ENCODE measurements at regions not wholly inside any gene's neighbourhood (a gene's known extent, or its start where the extent isn't known, plus 50 kb on each side); places are given as distances from the start of the nearest gene placed in this dataset.

GRCh38 chr7:156173346-156173745 is 361.1 kb upstream of the SHH start:
- no peak for TF ChIP-seq REST (IDR thresholded peaks at IDR 0.05; ENCODE audit: insufficient read depth in 1 of 2, low read depth in 2 of 2, low read length in 1 of 2)
- no peak for TF ChIP-seq CTCF (IDR thresholded peaks at IDR 0.05)
- no peak for TF ChIP-seq TCF7L2 (IDR thresholded peaks at IDR 0.05; ENCODE audit: low read depth, low read length)
- no peak for TF ChIP-seq POLR2AphosphoS5 (IDR thresholded peaks at IDR 0.05; ENCODE audit: low read depth, low read length)
- TF ChIP-seq SIN3A (IDR thresholded peaks at IDR 0.05; ENCODE audit: borderline replicate concordance, insufficient read depth, low read depth, low read length): no peak
- Histone ChIP-seq H3K4me1 (ENCODE audit: control insufficient read depth, insufficient read depth, low read length) (no peaks in the 10 kb centered on the region), H3K36me3 (ENCODE audit: control insufficient read depth, insufficient read depth, low read length) (no peaks in the 10 kb centered on the region), H3K4me3 (ENCODE audit: low read depth in 2 of 2, low read length in 2 of 2) (no peak overlapping the region), H3K9me3 (ENCODE audit: control insufficient read depth, insufficient read depth, low read depth, low read length) (no peaks in the 10 kb centered on the region), H3K27me3 (ENCODE audit: control insufficient read depth, insufficient read depth, low read length) (no peaks in the 10 kb centered on the region), H3K27ac (ENCODE audit: low read length) (no peak overlapping the region)
- in situ Hi-C loops (cut with HindIII; ENCODE audit: low pct_unique_long_range_greater_than_20kb, low sequenced_read_pairs) (no loop called here), intact Hi-C loops (cut with micrococcal nuclease; ENCODE audit: unreplicated experiment) (no loop called here)
- DNase-seq (ENCODE audit: low read depth, low spot score) (no peak), ATAC-seq (no peak)
- ChIA-PET CTCF (no interaction called here), POLR2A (no interaction called here)
- no TSS peak for BruUV-seq (replicated peaks)

GRCh38 chr7:156172638-156173037 is 360.4 kb upstream of the SHH start:
- Histone ChIP-seq H3K36me3 (ENCODE audit: control insufficient read depth, insufficient read depth, low read length) (no peaks in the 10 kb centered on the region), H3K4me1 (ENCODE audit: control insufficient read depth, insufficient read depth, low read length) (no peaks in the 10 kb centered on the region), H3K27me3 (ENCODE audit: control insufficient read depth, insufficient read depth, low read length) (no peaks in the 10 kb centered on the region), H3K4me3 (ENCODE audit: low read depth in 2 of 2, low read length in 2 of 2) (no peak overlapping the region), H3K9me3 (ENCODE audit: control insufficient read depth, insufficient read depth, low read depth, low read length) (no peaks in the 10 kb centered on the region), H3K27ac (ENCODE audit: low read length) (no peak overlapping the region)
- intact Hi-C loops (cut with micrococcal nuclease; ENCODE audit: unreplicated experiment) (no loop called here), in situ Hi-C loops (cut with HindIII; ENCODE audit: low pct_unique_long_range_greater_than_20kb, low sequenced_read_pairs) (no loop called here)
- CTCF ChIA-PET: no interaction called here
- POLR2A ChIA-PET: no interaction called here
- no TSS peak for BruUV-seq (replicated peaks)
- TF ChIP-seq POLR2AphosphoS5 (IDR thresholded peaks at IDR 0.05; ENCODE audit: low read depth, low read length) (no peak), SIN3A (IDR thresholded peaks at IDR 0.05; ENCODE audit: borderline replicate concordance, insufficient read depth, low read depth, low read length) (no peak), REST (IDR thresholded peaks at IDR 0.05; ENCODE audit: insufficient read depth in 1 of 2, low read depth in 2 of 2, low read length in 1 of 2) (no peak), CTCF (IDR thresholded peaks at IDR 0.05) (no peak), TCF7L2 (IDR thresholded peaks at IDR 0.05; ENCODE audit: low read depth, low read length) (no peak)
- no peak for ATAC-seq
- DNase-seq (ENCODE audit: low read depth, low spot score): no peak

Data from Panc1 (cell line).